ENCODE measurements at regions not wholly inside any gene's neighbourhood (a gene's known extent, or its start where the extent isn't known, plus 50 kb on each side); places are given as distances from the start of the nearest gene placed in this dataset.

- WGBS (ENCODE audit: missing lambda C conversion rate): 0% methylated on average over 3 of the region's 3 CpGs
- CTCF ChIA-PET: no interaction called here
- TF ChIP-seq ZC3H11A (IDR thresholded peaks at IDR 0.05): no peak
- no peak for TF ChIP-seq GATA3 (IDR thresholded peaks at IDR 0.05; ENCODE audit: borderline replicate concordance)
- TF ChIP-seq SMC3 (IDR thresholded peaks at IDR 0.05): no peak
- no peak for TF ChIP-seq JUNB (IDR thresholded peaks at IDR 0.05)
- no peak for TF ChIP-seq EHF (CRISPR knock-in tag; IDR thresholded peaks at IDR 0.05)
- TF ChIP-seq USF2 (IDR thresholded peaks at IDR 0.05): no peak
- no peak for TF ChIP-seq CTCF (IDR thresholded peaks at IDR 0.05)
- no peak for TF ChIP-seq EHMT2 (IDR thresholded peaks at IDR 0.05; ENCODE audit: low read depth)
- no peak for TF ChIP-seq CEBPB (IDR thresholded peaks at IDR 0.05)
- no peak for TF ChIP-seq ELK1 (IDR thresholded peaks at IDR 0.05; ENCODE audit: low read depth, low read length)
- no peak for TF ChIP-seq CBX8 (IDR thresholded peaks at IDR 0.05)
- no peak for TF ChIP-seq TP53 (CRISPR knock-in tag; IDR thresholded peaks at IDR 0.05)
- TF ChIP-seq, protein P1, sequence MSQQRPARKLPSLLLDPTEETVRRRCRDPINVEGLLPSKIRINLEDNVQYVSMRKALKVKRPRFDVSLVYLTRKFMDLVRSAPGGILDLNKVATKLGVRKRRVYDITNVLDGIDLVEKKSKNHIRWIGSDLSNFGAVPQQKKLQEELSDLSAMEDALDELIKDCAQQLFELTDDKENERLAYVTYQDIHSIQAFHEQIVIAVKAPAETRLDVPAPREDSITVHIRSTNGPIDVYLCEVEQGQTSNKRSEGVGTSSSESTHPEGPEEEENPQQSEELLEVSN (IDR thresholded peaks at IDR 0.05; ENCODE audit: borderline replicate concordance, low read depth): no peak
- TF ChIP-seq RCOR1 (IDR thresholded peaks at IDR 0.05; ENCODE audit: low read depth, low read length): no peak
- no peak for TF ChIP-seq HOXA7 (CRISPR knock-in tag; IDR thresholded peaks at IDR 0.05)
- Histone ChIP-seq H3K27ac (no peak overlapping the region), H3K4me1 (no peaks in the 10 kb centered on the region), H3K4me3 (no peak overlapping the region), H3K9me3 (no peaks in the 10 kb centered on the region), H3K4me2 (no peak overlapping the region)
- no peak for FAIRE-seq
- POLR2A ChIA-PET: no interaction called here
- no peak for DNase-seq (ENCODE audit: low read depth in 1 of 2, low spot score in 1 of 2)
- no peak for ATAC-seq
Measured at GRCh38 chr18:51765606-51766360, 568.3 kb upstream of the MEX3C start.

DNA sequence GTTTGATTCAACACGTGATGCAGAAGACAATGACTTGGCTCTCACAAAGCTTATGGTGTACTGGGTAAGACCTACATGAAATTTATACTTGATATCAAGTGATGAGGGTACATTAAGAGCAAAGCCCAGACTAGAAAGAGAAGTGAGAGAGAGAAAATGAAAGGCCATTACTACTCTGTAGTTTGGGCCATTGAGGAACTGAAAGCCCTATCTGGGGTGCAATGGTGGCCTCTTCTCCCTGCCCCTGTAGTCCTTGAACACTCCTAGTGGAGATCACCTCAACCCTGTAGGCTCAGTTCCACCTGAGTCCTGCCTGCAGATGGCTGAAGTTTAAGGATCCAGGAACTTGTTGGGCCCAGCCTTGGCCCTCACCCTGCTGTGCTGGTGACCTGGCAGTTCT, 569.8 kb upstream of the MEX3C start:
- ChIA-PET POLR2A (no interaction called here), CTCF (no interaction called here)
- WGBS (ENCODE audit: missing lambda C conversion rate): 11% methylated on average over 1 of the region's 1 CpG
- ATAC-seq (no peak), DNase-seq (ENCODE audit: low read depth in 1 of 2, low spot score in 1 of 2) (no peak), FAIRE-seq (no peak)
- Histone ChIP-seq H3K4me3 (no peak overlapping the region), H3K27ac (no peak overlapping the region), H3K4me2 (no peak overlapping the region), H3K4me1 (no peaks in the 10 kb centered on the region), H3K9me3 (no peaks in the 10 kb centered on the region)
- TF ChIP-seq GATA3 (IDR thresholded peaks at IDR 0.05; ENCODE audit: borderline replicate concordance): no peak
- no peak for TF ChIP-seq EP300 (IDR thresholded peaks at IDR 0.05)
- TF ChIP-seq RCOR1 (IDR thresholded peaks at IDR 0.05; ENCODE audit: low read depth, low read length): no peak
- no peak for TF ChIP-seq HDAC2 (IDR thresholded peaks at IDR 0.05)
- TF ChIP-seq RARB (CRISPR knock-in tag; IDR thresholded peaks at IDR 0.05): no peak
- no peak for TF ChIP-seq CBX2 (IDR thresholded peaks at IDR 0.05; ENCODE audit: borderline replicate concordance, low read depth)
- TF ChIP-seq SMC3 (IDR thresholded peaks at IDR 0.05): no peak
- no peak for TF ChIP-seq ELK1 (IDR thresholded peaks at IDR 0.05; ENCODE audit: low read depth, low read length)
- TF ChIP-seq ZNF302 (CRISPR knock-in tag; IDR thresholded peaks at IDR 0.05): no peak
- TF ChIP-seq NPAS2 (CRISPR knock-in tag; IDR thresholded peaks at IDR 0.05; ENCODE audit: borderline replicate concordance): no peak
- no peak for TF ChIP-seq PBX3 (IDR thresholded peaks at IDR 0.05)

Measured in A549 (cell line).